GM19239 (cell line): ENCODE measurements at regions not wholly inside any gene's neighbourhood (a gene's known extent, or its start where the extent isn't known, plus 50 kb on each side); places are given as distances from the start of the nearest gene placed in this dataset.

Experiments used
- DNase-seq: peaks from one replicate; pipeline ENCODE4 v3.0.0; 2011; ENCODE audit warnings: low spot score; ENCODE audit not compliant: insufficient read length
- FAIRE-seq: peaks from 2 replicates; lab custom pipeline; 2011; peaks lifted over from hg19 to GRCh38; lab: Jason Lieb, UNC

- FAIRE-seq = no peak
- no peak for DNase-seq
Observed at GRCh38 chr5:2509527-2509926, 241.9 kb downstream of the IRX2 start.

- FAIRE-seq (no peak), DNase-seq (no peak)
Observed at GRCh38 chr5:2508514-2508913, 243.0 kb downstream of the IRX2 start.

- DNase-seq (no peak), FAIRE-seq (no peak)
Observed at GRCh38 chr5:2507611-2508010, 243.9 kb downstream of the IRX2 start.

GRCh38 chr5:2506603-2507002, 244.9 kb downstream of the IRX2 start:
- no peak for FAIRE-seq
- DNase-seq = no peak

GRCh38 chr5:2505217-2505616, 246.3 kb downstream of the IRX2 start:
- no peak for FAIRE-seq
- no peak for DNase-seq

- no peak for DNase-seq
- FAIRE-seq = no peak
Observed at GRCh38 chr5:2502970-2503594, 248.4 kb downstream of the IRX2 start.

- DNase-seq (no peak), FAIRE-seq (no peak)
Observed at GRCh38 chr5:2499917-2500316, 251.6 kb downstream of the IRX2 start.

GRCh38 chr5:2496891-2497290, 254.6 kb downstream of the IRX2 start:
- FAIRE-seq = no peak
- DNase-seq = no peak

GRCh38 chr5:2496126-2496525, 255.4 kb downstream of the IRX2 start:
- DNase-seq (no peak), FAIRE-seq (no peak)

- no peak for FAIRE-seq
Observed at GRCh38 chr5:2493356-2493755, 258.1 kb downstream of the IRX2 start.

GRCh38 chr5:2492476-2492875, 259.0 kb downstream of the IRX2 start:
- FAIRE-seq = no peak

More at GRCh38 chr5:2493356-2493755, 258.1 kb downstream of the IRX2 start:
- DNase-seq = no peak

GRCh38 chr5:2491846-2492245, 259.6 kb downstream of the IRX2 start:
- FAIRE-seq (no peak), DNase-seq (no peak)

More at GRCh38 chr5:2492476-2492875, 259.0 kb downstream of the IRX2 start:
- no peak for DNase-seq

- DNase-seq = no peak
- FAIRE-seq = no peak
Observed at GRCh38 chr5:2489306-2489705, 262.2 kb downstream of the IRX2 start.

GRCh38 chr5:2488593-2488992, 262.9 kb downstream of the IRX2 start:
- FAIRE-seq = no peak
- DNase-seq = no peak

GRCh38 chr5:2487152-2487763, 264.2 kb downstream of the IRX2 start:
- no peak for DNase-seq
- no peak for FAIRE-seq

- no peak for DNase-seq
- no peak for FAIRE-seq
Observed at GRCh38 chr5:2486373-2486772, 265.1 kb downstream of the IRX2 start.

GRCh38 chr5:2482778-2483177, 268.7 kb downstream of the IRX2 start:
- DNase-seq = no peak
- no peak for FAIRE-seq

GRCh38 chr5:2480871-2481270, 270.6 kb downstream of the IRX2 start:
- FAIRE-seq (no peak), DNase-seq (no peak)

GRCh38 chr5:2475902-2476301, 275.6 kb downstream of the IRX2 start:
- FAIRE-seq (no peak), DNase-seq (no peak)

- FAIRE-seq (no peak), DNase-seq (no peak)
Observed at GRCh38 chr5:2472670-2473069, 278.8 kb downstream of the IRX2 start.

- FAIRE-seq = no peak
- no peak for DNase-seq
Observed at GRCh38 chr5:2471152-2471879, 280.2 kb downstream of the IRX2 start.

GRCh38 chr5:2466966-2467365, 284.5 kb downstream of the IRX2 start:
- FAIRE-seq (no peak), DNase-seq (no peak)
